C4-2B (cell line): ENCODE measurements at regions not wholly inside any gene's neighbourhood (a gene's known extent, or its start where the extent isn't known, plus 50 kb on each side); places are given as distances from the start of the nearest gene placed in this dataset.

ENCODE experiments used
- H3K27ac ChIP-seq: fragments of 450-650 bp; 2 replicates; pipeline ENCODE4 v1.5.1; 2017
- ZFX ChIP-seq: fragments of 450-650 bp; IDR thresholded peaks from 2 replicates; pipeline ENCODE4 v1.6.1; 2017
- TF ChIP-seq, protein P1 (sequence below): fragments of 450-650 bp; conservative IDR thresholded peaks from 2 replicates; pipeline ENCODE4 v1.5.1; 2017; ENCODE audit warnings: mild to moderate bottlenecking

DNA sequence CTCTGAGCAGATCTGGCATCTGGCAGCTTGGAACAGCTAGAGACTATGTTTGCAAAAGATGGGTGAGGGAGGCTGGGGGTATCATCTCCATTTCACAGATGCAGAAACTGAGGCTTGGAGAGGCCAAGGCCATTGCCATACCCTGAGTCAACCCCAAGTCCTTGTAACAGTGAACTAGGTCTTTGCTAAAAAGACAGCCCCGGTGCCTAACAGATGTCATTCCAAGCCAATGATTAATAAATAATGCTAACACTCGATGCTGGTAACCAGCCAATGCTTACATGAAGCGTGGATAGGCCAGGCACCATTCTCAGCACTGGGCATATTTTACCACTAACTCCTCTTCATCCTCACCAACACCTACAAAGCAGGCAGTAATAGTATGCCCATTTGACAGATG, 164.0 kb downstream of the MN1 start:
- no peak overlapping the region for H3K27ac ChIP-seq
- TF ChIP-seq, protein P1, sequence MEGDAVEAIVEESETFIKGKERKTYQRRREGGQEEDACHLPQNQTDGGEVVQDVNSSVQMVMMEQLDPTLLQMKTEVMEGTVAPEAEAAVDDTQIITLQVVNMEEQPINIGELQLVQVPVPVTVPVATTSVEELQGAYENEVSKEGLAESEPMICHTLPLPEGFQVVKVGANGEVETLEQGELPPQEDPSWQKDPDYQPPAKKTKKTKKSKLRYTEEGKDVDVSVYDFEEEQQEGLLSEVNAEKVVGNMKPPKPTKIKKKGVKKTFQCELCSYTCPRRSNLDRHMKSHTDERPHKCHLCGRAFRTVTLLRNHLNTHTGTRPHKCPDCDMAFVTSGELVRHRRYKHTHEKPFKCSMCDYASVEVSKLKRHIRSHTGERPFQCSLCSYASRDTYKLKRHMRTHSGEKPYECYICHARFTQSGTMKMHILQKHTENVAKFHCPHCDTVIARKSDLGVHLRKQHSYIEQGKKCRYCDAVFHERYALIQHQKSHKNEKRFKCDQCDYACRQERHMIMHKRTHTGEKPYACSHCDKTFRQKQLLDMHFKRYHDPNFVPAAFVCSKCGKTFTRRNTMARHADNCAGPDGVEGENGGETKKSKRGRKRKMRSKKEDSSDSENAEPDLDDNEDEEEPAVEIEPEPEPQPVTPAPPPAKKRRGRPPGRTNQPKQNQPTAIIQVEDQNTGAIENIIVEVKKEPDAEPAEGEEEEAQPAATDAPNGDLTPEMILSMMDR: no peak
- no peak for TF ChIP-seq ZFX

DNA sequence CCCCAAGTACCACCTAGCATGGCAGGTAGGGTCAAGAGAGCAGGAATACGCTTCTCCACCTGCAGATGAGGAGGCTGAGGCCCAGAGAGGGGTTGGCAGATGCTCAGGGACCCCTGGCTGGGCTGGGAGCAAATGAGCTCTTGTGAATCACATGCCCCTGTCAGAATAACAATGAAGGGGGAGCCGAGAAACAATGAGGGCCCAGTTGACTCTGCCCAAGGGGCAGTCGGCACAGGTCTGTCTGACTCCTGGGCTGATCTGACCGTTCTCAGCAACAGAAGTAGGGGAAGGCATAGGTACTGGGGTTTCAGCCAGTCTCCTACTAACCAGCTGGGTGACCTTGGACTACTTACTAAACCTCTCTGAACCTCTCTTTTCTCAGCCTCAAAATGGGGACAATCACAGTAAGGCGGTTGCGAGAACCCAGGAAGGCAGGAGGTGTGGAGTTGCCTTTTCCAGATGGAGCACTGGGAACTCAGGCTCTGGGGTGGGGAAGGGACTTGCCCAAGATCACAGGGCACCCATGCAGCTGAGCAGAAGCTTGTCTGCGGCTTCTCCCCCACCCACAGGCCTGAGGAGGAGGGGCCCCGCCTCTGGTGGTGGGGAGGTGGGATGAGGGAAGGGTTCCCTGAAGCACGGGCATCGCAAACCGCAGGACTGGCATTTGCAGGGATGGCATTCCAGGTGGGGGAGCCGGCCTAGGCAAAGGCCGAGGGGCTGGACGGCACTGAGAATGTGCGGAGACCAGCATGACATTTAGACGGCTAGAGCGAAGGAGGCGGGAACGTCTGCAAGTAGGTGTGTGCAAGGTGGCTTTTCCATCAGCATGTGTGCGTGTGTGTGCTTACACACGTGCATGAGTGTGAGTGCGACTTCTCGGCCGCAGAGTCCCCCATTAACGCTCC, 163.0 kb downstream of the MN1 start:
- TF ChIP-seq ZFX: no peak
- TF ChIP-seq, protein P1: no peak
- H3K27ac ChIP-seq: no peak overlapping the region

DNA sequence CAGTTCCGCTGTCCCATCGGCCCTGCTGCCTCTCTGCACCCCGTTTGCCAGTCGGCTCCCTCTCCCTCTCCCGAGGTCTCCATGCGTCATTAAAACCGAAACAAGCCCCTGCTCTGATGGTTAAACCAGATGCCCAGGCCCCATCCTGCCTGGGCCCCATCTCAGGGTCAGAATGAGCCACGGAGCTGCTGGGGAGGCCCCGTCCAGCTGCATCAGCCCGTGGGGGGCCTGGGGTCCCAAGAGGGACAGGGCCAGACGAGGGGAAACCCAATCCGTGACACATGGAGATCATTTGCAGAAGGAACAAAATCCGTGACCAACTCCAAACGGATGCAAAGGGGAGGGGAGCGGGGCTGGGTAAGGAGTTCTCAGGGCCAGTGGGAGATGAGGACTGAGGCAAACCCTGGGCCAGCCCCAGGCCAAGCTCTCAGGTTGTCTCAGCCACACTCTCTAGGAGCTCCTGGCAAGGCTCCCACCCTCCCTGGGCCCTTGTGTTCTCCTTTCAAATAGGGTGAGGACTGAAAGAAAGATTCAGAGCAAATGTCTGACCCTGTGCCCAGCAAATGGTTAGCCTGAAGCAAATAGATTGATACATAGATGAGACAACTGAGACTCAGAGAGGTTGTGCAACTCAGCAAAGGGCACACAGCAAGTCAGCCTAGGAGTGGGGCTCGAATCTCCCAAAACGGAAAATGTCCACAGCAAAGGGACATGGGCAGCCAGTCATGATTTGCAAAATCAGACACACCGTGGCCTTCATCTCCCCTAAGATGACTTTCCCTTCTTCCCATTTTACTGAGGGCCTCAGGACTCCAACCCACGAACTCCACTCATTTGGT, 162.1 kb downstream of the MN1 start:
- TF ChIP-seq, protein P1: no peak
- TF ChIP-seq ZFX: no peak

DNA sequence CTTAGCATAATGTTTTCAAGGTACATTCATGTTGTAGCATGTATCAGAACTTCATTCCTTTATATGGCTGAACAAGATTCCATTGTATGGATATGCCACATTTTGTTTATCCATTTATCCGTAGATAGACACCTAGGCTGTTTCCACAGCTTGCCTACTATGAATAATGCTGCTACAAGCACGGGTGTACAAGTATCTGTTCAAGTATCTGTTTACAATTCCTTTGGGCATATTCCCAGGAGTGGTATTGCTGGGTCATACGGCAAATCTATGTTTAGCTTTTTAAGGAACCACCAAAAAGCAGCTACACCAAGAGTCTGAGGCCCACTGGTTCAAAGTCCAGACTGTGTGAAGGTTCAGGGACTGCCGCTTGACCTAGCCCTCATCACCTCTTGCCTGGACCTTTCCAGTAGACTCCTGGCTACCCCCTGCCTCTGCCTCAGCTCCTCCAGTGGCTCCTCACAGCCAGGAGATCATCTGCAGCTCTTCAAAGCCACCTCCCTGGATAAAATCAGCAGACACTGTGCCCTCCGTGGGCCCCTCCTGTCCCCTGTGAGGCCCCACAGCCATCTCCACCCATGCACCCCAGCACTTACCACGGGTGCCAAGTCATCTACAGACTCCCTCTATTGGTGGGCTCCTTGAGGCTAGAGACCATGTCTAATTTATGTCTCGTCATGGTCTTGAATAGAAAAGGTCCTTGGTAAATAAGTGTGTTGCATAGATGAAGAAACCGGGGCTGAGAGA, 160.3 kb downstream of the MN1 start:
- no peak for TF ChIP-seq ZFX
- TF ChIP-seq, protein P1: no peak
- H3K27ac ChIP-seq: no peak overlapping the region

More for the DNA sequence above, 162.1 kb downstream of the MN1 start:
- H3K27ac ChIP-seq: no peak overlapping the region

DNA sequence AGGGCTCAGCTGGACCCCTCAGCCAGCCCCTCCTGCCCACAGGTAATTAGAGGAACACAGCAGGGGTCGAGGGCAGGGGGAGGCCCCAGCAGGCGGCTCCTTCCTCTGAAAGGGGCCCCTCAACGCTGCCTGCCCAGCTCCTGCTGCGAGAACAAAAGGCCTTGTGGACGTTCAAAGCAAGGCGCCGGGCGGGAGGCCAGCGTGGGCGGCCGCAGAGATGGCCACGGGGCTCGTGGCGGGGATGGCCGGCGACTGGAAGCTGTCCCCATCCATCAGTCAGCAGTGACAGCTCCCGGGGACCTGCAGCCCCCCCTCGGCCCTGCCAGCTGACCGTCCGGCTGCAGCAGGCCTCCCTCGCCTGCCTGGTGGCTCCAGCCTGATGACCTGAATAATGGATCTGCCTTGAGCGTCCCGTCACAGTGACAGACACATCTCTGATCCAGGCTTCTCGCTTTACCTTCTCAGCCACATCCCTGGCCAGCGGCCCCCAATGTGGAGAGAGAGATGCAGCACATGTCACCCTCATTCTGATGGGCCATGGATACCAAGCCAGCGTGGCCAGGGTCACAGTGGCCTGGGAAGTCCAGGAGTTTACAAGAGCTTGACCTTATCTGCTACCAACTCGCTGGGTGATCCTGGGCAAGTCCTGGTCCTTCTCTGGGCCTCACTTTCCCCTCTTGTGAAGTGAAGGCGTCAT, 159.3 kb downstream of the MN1 start:
- no peak overlapping the region for H3K27ac ChIP-seq
- TF ChIP-seq, protein P1: no peak
- no peak for TF ChIP-seq ZFX

DNA sequence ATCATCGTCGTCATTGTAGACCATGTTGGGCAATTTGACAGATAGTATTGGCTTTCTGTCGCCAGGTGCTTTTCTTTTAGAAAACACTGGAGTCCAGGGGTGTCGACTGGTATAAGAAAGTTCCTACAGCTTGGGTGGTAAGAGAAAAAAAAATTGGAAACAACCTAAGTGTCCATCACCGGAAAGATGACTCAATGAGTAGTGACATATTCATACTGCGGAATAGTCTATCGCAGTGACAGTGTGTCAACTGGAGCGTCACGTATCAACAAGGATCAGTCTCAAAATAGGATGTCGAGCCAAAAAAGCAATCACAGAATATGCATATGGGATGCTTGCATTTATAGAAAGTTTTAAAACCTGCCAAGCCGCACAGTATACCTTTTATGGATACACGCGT, 157.6 kb downstream of the MN1 start:
- TF ChIP-seq, protein P1: no peak
- TF ChIP-seq ZFX: no peak
- no peak overlapping the region for H3K27ac ChIP-seq
